ENCODE measurements at regions not wholly inside any gene's neighbourhood (a gene's known extent, or its start where the extent isn't known, plus 50 kb on each side); places are given as distances from the start of the nearest gene placed in this dataset.

GRCh38 chr14:50044042-50044651 lies 72.2 kb downstream of the VCPKMT start (continued):
- TF ChIP-seq CTCF (IDR thresholded peaks at IDR 0.05; ENCODE audit: low read depth, low read length, missing input control) (no peak), RXRA (IDR thresholded peaks at IDR 0.05) (peak; percentile 61 to 69)

GRCh38 chr14:50045039-50045711 lies 71.2 kb downstream of the VCPKMT start:
- Histone ChIP-seq H3K4me1 (ENCODE audit: control insufficient read depth in 4 of 4, insufficient read depth in 4 of 4, low read length in 3 of 4) (peaks cover 11 to 34% (median 17%) of the 10 kb centered on the region in 4 donors), H3K36me3 (ENCODE audit: control insufficient read depth in 4 of 4, insufficient read depth in 3 of 4, low read depth in 1 of 4, low read length in 3 of 4) (no peaks in the 10 kb centered on the region), H3K27ac (ENCODE audit: low read depth in 1 of 2, low read length in 2 of 2) (peak overlapping the region; percentile 85 to 88), H3K9me3 (ENCODE audit: control insufficient read depth in 4 of 4, low read length in 3 of 4) (no peaks in the 10 kb centered on the region), H3K9ac (ENCODE audit: low read depth in 1 of 2, low read length in 2 of 2) (peak overlapping the region; percentile 44 to 68), H3K4me3 (ENCODE audit: low read depth in 1 of 3, low read length in 3 of 3) (no peak overlapping the region), H3K27me3 (ENCODE audit: control insufficient read depth in 4 of 4, insufficient read depth in 4 of 4, low read length in 3 of 4) (no peaks in the 10 kb centered on the region)
- TF ChIP-seq HNF4G (IDR thresholded peaks at IDR 0.05) (peak; percentile 87), SP1 (IDR thresholded peaks at IDR 0.05) (peak; percentile 98), RAD21 (IDR thresholded peaks at IDR 0.05) (peak; percentile 68 to 79), HNF4A (conservative IDR thresholded peaks at IDR 0.05) (peak; percentile 94 to 97), ATF3 (IDR thresholded peaks at IDR 0.05) (peak; percentile 39), FOXA2 (IDR thresholded peaks at IDR 0.05) (peak; percentile 93), CTCF (IDR thresholded peaks at IDR 0.05; ENCODE audit: low read depth, low read length, missing input control) (no peak), TAF1 (conservative IDR thresholded peaks at IDR 0.05) (peak; percentile 50), NR2F2 (IDR thresholded peaks at IDR 0.05) (peak; percentile 96), MAX (IDR thresholded peaks at IDR 0.05) (peak; percentile 99), EGR1 (IDR thresholded peaks at IDR 0.05; ENCODE audit: low read depth in 2 of 2) (peak; percentile 41 to 85), FOXA1 (IDR thresholded peaks at IDR 0.05) (peak; percentile 93), GABPA (IDR thresholded peaks at IDR 0.05 in 1 of 2, conservative IDR thresholded peaks at IDR 0.05 in 1 of 2) (peak; percentile 31 to 74), ZBTB33 (IDR thresholded peaks at IDR 0.05) (peak; percentile 94), YY1 (IDR thresholded peaks at IDR 0.05) (peak; percentile 85), JUND (IDR thresholded peaks at IDR 0.05) (peak; percentile 89 to 95), REST (IDR thresholded peaks at IDR 0.05) (peak; percentile 78), RXRA (IDR thresholded peaks at IDR 0.05) (peak; percentile 93 to 96)
- WGBS, result 3% methylated on average over 8 of the region's 8 CpGs
- peak; percentile 61 for DNase-seq (ENCODE audit: low spot score)
